Panc1 (cell line): ENCODE measurements at regions not wholly inside any gene's neighbourhood (a gene's known extent, or its start where the extent isn't known, plus 50 kb on each side); places are given as distances from the start of the nearest gene placed in this dataset.

Source experiments
- ATAC-seq: fragments of 200-7000 bp; cut with Tn5 transposase; 2 replicates; pipeline ENCODE4 v1.9.1; 2020; ENCODE audit warnings: mild to moderate bottlenecking, moderate library complexity
- BruUV-seq: library from RNA; stranded (reverse); fragments of 400-500 nt; replicated peaks from 2 replicates; lab custom pipeline; 2021; lab: Mats Ljungman, UMichigan
- CTCF ChIA-PET: fragments of 300-600 bp; sonication (Branson Sonifier 250); formaldehyde crosslinking; loops from one replicate; lab custom pipeline; 2022; ENCODE audit warnings: antibody characterized with exemption; lab: Charles Lee
- POLR2A ChIA-PET: fragments of 300-600 bp; sonication (Branson Sonifier 250); formaldehyde crosslinking; loops from one replicate; lab custom pipeline; 2022; ENCODE audit warnings: antibody characterized with exemption; lab: Charles Lee
- DNase-seq: peaks from one replicate; pipeline ENCODE4 v3.0.0-alpha.2; 2010; ENCODE audit warnings: low read depth, low spot score
- H3K27ac ChIP-seq: 2 replicates; pipeline ENCODE4 v1.5.1; 2011; ENCODE audit warnings: mild to moderate bottlenecking, low read length, inconsistent platforms
- H3K27me3 ChIP-seq: fragments of 200-500 bp; sonication (Bioruptor generic); 2 replicates; pipeline ENCODE4 v1.6.0; 2014; ENCODE audit warnings: low read length, inconsistent platforms; ENCODE audit not compliant: control insufficient read depth, insufficient read depth
- H3K36me3 ChIP-seq: fragments of 200-500 bp; sonication (Bioruptor generic); 2 replicates; pipeline ENCODE4 v1.5.1; 2014; ENCODE audit warnings: inconsistent platforms, mild to moderate bottlenecking, low read length, moderate library complexity; ENCODE audit not compliant: control insufficient read depth, insufficient read depth
- H3K4me1 ChIP-seq: 2 replicates; pipeline ENCODE4 v1.5.1; 2011; ENCODE audit warnings: inconsistent platforms, mild to moderate bottlenecking, low read length, moderate library complexity; ENCODE audit not compliant: control insufficient read depth, insufficient read depth
- H3K4me3 ChIP-seq, 2 experiments: 2 replicates each; pipeline ENCODE4 v1.5.1; 2011 to 2012; ENCODE audit warnings: low read depth in 2 of 2, low read length in 2 of 2, mild to moderate bottlenecking in 2 of 2, inconsistent platforms in 1 of 2, moderate library complexity in 1 of 2
- H3K9me3 ChIP-seq: fragments of 200-500 bp; sonication (Bioruptor generic); 2 replicates; pipeline ENCODE4 v1.5.1; 2014; ENCODE audit warnings: low read depth, mild to moderate bottlenecking, inconsistent platforms, low read length, moderate library complexity; ENCODE audit not compliant: control insufficient read depth, insufficient read depth
- POLR2AphosphoS5 ChIP-seq: IDR thresholded peaks from 2 replicates; pipeline ENCODE4 v1.6.1; 2012; ENCODE audit warnings: mild to moderate bottlenecking, low read depth, low read length, moderate library complexity
- SIN3A ChIP-seq: IDR thresholded peaks from 2 replicates; pipeline ENCODE4 v1.6.1; 2012; ENCODE audit warnings: low read depth, mild to moderate bottlenecking, low read length, moderate library complexity, borderline replicate concordance; ENCODE audit not compliant: insufficient read depth
- TCF7L2 ChIP-seq: IDR thresholded peaks from 2 replicates; pipeline ENCODE4 v1.6.1; 2011; ENCODE audit warnings: mild to moderate bottlenecking, low read depth, low read length, inconsistent platforms
- in situ Hi-C: cut with HindIII; loops from 2 replicates; pipeline ENCODE4 v1.10.0; 2016; ENCODE audit warnings: low sequenced_read_pairs, low pct_unique_long_range_greater_than_20kb
- intact Hi-C: fragments of 100-400 bp; cut with micrococcal nuclease; formaldehyde crosslinking; loops from one replicate; pipeline ENCODE4 v1.10.0; 2022; ENCODE audit not compliant: unreplicated experiment
- TF ChIP-seq, protein P1 (sequence below), 2 experiments: IDR thresholded peaks; 2 replicates each; pipeline ENCODE4 v1.6.1; 2011 to 2012; ENCODE audit warnings: low read depth in 2 of 2, control low read depth in 1 of 2, low read length in 1 of 2, mild to moderate bottlenecking in 1 of 2, moderate library complexity in 1 of 2; ENCODE audit not compliant: insufficient read depth in 1 of 2
- TF ChIP-seq, protein P2 (sequence below): fragments of 450-650 bp; IDR thresholded peaks from 2 replicates; pipeline ENCODE4 v1.5.1; 2017; ENCODE audit warnings: mild to moderate bottlenecking

DNA sequence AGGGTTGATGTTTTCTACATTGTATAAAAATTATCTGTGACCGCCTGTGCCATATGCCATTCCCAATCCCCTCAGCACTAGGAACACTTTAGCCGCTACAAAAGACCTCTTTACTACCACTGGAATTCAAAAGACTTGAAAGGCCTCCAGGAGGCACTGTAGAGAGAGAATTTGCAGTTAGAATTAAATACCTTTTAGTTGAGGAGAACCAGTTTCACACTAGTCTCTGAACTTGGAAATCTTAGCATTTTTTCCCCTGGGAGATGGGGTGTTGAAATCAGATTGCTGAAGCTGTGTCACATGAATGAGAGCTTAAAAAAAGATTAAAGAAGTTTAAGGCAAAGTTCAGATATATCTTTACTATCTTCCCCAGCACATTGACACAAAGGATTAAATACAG is 291.0 kb downstream of the ADGRL2 start:
- ATAC-seq (no peak), DNase-seq (no peak)
- CTCF ChIA-PET = no interaction called here
- Histone ChIP-seq H3K4me3 (no peak overlapping the region), H3K27ac (no peak overlapping the region), H3K4me1 (no peaks in the 10 kb centered on the region), H3K36me3 (no peaks in the 10 kb centered on the region), H3K9me3 (no peaks in the 10 kb centered on the region), H3K27me3 (no peaks in the 10 kb centered on the region; the same call in 1 of the 2 replicates)
- intact Hi-C loops = no loop called here
- in situ Hi-C loops = no loop called here
- POLR2A ChIA-PET = no interaction called here
- no TSS peak for BruUV-seq
- TF ChIP-seq, protein P1, sequence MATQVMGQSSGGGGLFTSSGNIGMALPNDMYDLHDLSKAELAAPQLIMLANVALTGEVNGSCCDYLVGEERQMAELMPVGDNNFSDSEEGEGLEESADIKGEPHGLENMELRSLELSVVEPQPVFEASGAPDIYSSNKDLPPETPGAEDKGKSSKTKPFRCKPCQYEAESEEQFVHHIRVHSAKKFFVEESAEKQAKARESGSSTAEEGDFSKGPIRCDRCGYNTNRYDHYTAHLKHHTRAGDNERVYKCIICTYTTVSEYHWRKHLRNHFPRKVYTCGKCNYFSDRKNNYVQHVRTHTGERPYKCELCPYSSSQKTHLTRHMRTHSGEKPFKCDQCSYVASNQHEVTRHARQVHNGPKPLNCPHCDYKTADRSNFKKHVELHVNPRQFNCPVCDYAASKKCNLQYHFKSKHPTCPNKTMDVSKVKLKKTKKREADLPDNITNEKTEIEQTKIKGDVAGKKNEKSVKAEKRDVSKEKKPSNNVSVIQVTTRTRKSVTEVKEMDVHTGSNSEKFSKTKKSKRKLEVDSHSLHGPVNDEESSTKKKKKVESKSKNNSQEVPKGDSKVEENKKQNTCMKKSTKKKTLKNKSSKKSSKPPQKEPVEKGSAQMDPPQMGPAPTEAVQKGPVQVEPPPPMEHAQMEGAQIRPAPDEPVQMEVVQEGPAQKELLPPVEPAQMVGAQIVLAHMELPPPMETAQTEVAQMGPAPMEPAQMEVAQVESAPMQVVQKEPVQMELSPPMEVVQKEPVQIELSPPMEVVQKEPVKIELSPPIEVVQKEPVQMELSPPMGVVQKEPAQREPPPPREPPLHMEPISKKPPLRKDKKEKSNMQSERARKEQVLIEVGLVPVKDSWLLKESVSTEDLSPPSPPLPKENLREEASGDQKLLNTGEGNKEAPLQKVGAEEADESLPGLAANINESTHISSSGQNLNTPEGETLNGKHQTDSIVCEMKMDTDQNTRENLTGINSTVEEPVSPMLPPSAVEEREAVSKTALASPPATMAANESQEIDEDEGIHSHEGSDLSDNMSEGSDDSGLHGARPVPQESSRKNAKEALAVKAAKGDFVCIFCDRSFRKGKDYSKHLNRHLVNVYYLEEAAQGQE (IDR thresholded peaks at IDR 0.05; ENCODE audit: insufficient read depth in 1 of 2, low read depth in 2 of 2, low read length in 1 of 2) = no peak
- TF ChIP-seq SIN3A = no peak
- no peak for TF ChIP-seq POLR2AphosphoS5
- TF ChIP-seq TCF7L2 = no peak
- TF ChIP-seq, protein P2, sequence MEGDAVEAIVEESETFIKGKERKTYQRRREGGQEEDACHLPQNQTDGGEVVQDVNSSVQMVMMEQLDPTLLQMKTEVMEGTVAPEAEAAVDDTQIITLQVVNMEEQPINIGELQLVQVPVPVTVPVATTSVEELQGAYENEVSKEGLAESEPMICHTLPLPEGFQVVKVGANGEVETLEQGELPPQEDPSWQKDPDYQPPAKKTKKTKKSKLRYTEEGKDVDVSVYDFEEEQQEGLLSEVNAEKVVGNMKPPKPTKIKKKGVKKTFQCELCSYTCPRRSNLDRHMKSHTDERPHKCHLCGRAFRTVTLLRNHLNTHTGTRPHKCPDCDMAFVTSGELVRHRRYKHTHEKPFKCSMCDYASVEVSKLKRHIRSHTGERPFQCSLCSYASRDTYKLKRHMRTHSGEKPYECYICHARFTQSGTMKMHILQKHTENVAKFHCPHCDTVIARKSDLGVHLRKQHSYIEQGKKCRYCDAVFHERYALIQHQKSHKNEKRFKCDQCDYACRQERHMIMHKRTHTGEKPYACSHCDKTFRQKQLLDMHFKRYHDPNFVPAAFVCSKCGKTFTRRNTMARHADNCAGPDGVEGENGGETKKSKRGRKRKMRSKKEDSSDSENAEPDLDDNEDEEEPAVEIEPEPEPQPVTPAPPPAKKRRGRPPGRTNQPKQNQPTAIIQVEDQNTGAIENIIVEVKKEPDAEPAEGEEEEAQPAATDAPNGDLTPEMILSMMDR = no peak

DNA sequence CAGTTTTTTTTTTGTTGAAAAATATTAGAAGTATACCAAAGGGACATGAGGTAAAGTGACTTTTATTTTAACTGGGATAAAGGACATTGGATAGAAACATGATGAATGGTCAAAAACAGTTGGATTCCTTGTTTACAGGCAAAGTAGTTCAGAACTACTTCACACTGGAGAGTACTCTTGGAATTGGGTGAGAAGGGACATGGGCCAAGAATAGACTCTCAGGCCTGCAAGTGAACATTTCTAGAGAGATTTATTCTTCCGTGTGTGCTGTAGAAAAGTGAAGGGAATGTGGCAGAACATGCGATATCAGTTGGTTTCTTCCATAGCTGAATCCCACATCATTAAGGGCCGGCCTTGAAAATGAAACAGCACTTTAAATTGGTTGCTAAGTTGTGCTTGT is 290.5 kb downstream of the ADGRL2 start:
- DNase-seq (no peak), ATAC-seq (no peak)
- POLR2A ChIA-PET = no interaction called here
- intact Hi-C loops = no loop called here
- Histone ChIP-seq H3K4me3 (no peak overlapping the region), H3K9me3 (no peaks in the 10 kb centered on the region), H3K4me1 (no peaks in the 10 kb centered on the region), H3K27me3 (no peaks in the 10 kb centered on the region; the same call in 1 of the 2 replicates), H3K36me3 (no peaks in the 10 kb centered on the region), H3K27ac (no peak overlapping the region)
- CTCF ChIA-PET = no interaction called here
- in situ Hi-C loops = no loop called here
- TF ChIP-seq, protein P2 = no peak
- no peak for TF ChIP-seq POLR2AphosphoS5
- TF ChIP-seq, protein P1 (IDR thresholded peaks at IDR 0.05; ENCODE audit: insufficient read depth in 1 of 2, low read depth in 2 of 2, low read length in 1 of 2) = no peak
- TF ChIP-seq SIN3A = no peak
- no peak for TF ChIP-seq TCF7L2
- BruUV-seq = no TSS peak
